CD4-positive, alpha-beta T cell (primary cell): ENCODE measurements at regions not wholly inside any gene's neighbourhood (a gene's known extent, or its start where the extent isn't known, plus 50 kb on each side); places are given as distances from the start of the nearest gene placed in this dataset.

ENCODE experiments used
- ATAC-seq: fragments of 200-7000 bp; cut with Tn5 transposase; one replicate; pipeline ENCODE4 v1.10.0; 2022; ENCODE audit warnings: mild to moderate bottlenecking; ENCODE audit not compliant: poor library complexity
- CTCF ChIA-PET: fragments of 350-600 bp; sonication (Branson Sonifier 250); formaldehyde crosslinking; loops from one replicate; lab custom pipeline; 2021; ENCODE audit warnings: antibody characterized with exemption, inconsistent platforms; lab: Charles Lee
- POLR2A ChIA-PET: fragments of 350-600 bp; sonication (Branson Sonifier 250); formaldehyde crosslinking; loops from one replicate; lab custom pipeline; 2021; ENCODE audit warnings: antibody characterized with exemption, inconsistent platforms; lab: Charles Lee
- DNase-seq, 14 experiments: peaks; one replicate each; pipeline ENCODE4 v3.0.0-alpha.2; 2013 to 2020; ENCODE audit warnings: mixed read lengths in 2 of 14
- H3K27ac ChIP-seq, 2 donors: one replicate each; pipeline versions ENCODE4 v1.5.1 to v1.7.0; 2013; ENCODE audit warnings: low read length in 2 of 2, low read depth in 1 of 2, mild to moderate bottlenecking in 1 of 2
- H3K27me3 ChIP-seq, 2 experiments: 1 replicate in 1 of 2; 2 replicates in 1 of 2; pipeline versions ENCODE4 v1.6.1 to v1.7.0; 2013; ENCODE audit warnings: low read length in 2 of 2, control low read depth in 1 of 2, mild to moderate bottlenecking in 1 of 2, moderate library complexity in 1 of 2; ENCODE audit not compliant: insufficient read depth in 2 of 2, control insufficient read depth in 1 of 2
- H3K36me3 ChIP-seq: one replicate; pipeline ENCODE4 v1.6.1; 2013; ENCODE audit warnings: low read length, control low read depth; ENCODE audit not compliant: insufficient read depth
- H3K4me1 ChIP-seq: one replicate; pipeline ENCODE4 v1.6.1; 2013; ENCODE audit warnings: low read length, control low read depth; ENCODE audit not compliant: insufficient read depth
- H3K4me3 ChIP-seq: one replicate; pipeline ENCODE4 v1.5.1; 2013; ENCODE audit warnings: mild to moderate bottlenecking, low read length, moderate library complexity
- H3K9me3 ChIP-seq, 2 experiments: 1 replicate in 1 of 2; 2 replicates in 1 of 2; pipeline versions ENCODE4 v1.6.1 to v1.7.0; 2013; ENCODE audit warnings: low read length in 2 of 2, mild to moderate bottlenecking in 2 of 2, control low read depth in 1 of 2, moderate library complexity in 1 of 2; ENCODE audit not compliant: control insufficient read depth in 1 of 2, insufficient read depth in 1 of 2
- H3K27ac Mint-ChIP-seq: one replicate; pipeline ENCODE4 v1.8.0; 2020; ENCODE audit warnings: mixed read lengths
- H3K27me3 Mint-ChIP-seq: one replicate; pipeline ENCODE4 v1.8.0; 2021; ENCODE audit warnings: mixed read lengths
- H3K36me3 Mint-ChIP-seq: one replicate; pipeline ENCODE4 v1.8.0; 2021; ENCODE audit warnings: low read depth, mixed read lengths
- H3K4me1 Mint-ChIP-seq: one replicate; pipeline ENCODE4 v1.8.0; 2021; ENCODE audit warnings: low read depth, mixed read lengths
- H3K4me3 Mint-ChIP-seq: one replicate; pipeline ENCODE4 v1.8.0; 2020; ENCODE audit warnings: mild to moderate bottlenecking, mixed read lengths
- H3K9me3 Mint-ChIP-seq: one replicate; pipeline ENCODE4 v1.8.0; 2020; ENCODE audit warnings: mixed read lengths
- CTCF ChIP-seq: fragments of 200-600 bp; IDR thresholded peaks from one replicate; pipeline ENCODE4 v1.8.0; 2022; ENCODE audit warnings: antibody characterized with exemption, mild to moderate bottlenecking
- intact Hi-C, 2 experiments: fragments of 100-400 bp; cut with DNase I in 1 of 2; cut with micrococcal nuclease in 1 of 2; formaldehyde crosslinking; loops; one replicate each; pipeline versions ENCODE4 v1.15.1 to v1.9.0; 2023 to 2025; cut with DNase I, micrococcal nuclease

- Histone ChIP-seq H3K4me1 (no peaks in the 10 kb centered on the region), H3K27ac (no peak overlapping the region), H3K4me3 (no peak overlapping the region), H3K9me3 (peaks cover 0 to 19% of the 10 kb centered on the region in 2 experiments), H3K27me3 (no peaks in the 10 kb centered on the region), H3K36me3 (no peaks in the 10 kb centered on the region)
- DNase-seq (no peak), ATAC-seq (no peak)
- no peaks in the 10 kb centered on the region for H3K36me3 Mint-ChIP-seq
- intact Hi-C loops, result no loop called here
- H3K9me3 Mint-ChIP-seq, result peaks cover 8% of the 10 kb centered on the region
- POLR2A ChIA-PET, result no interaction called here
- H3K27me3 Mint-ChIP-seq, result no peaks in the 10 kb centered on the region
- H3K4me1 Mint-ChIP-seq, result no peaks in the 10 kb centered on the region
- TF ChIP-seq CTCF, result no peak
- CTCF ChIA-PET, result no interaction called here
- H3K27ac Mint-ChIP-seq, result no peak overlapping the region
- H3K4me3 Mint-ChIP-seq, result no peak overlapping the region
Measured at GRCh38 chr21:27825035-27825434, 858.1 kb upstream of the ADAMTS5 start.

GRCh38 chr21:27823652-27824201 is 856.8 kb upstream of the ADAMTS5 start:
- H3K4me3 ChIP-seq, result no peak overlapping the region
- Mint-ChIP-seq H3K9me3 (peaks cover 3% of the 10 kb centered on the region), H3K4me1 (no peaks in the 10 kb centered on the region), H3K4me3 (no peak overlapping the region), H3K36me3 (no peaks in the 10 kb centered on the region), H3K27me3 (no peaks in the 10 kb centered on the region), H3K27ac (no peak overlapping the region)
- no peaks in the 10 kb centered on the region for H3K36me3 ChIP-seq
- H3K9me3 ChIP-seq, result peaks cover 0 to 17% of the 10 kb centered on the region in 2 experiments
- POLR2A ChIA-PET, result no interaction called here
- CTCF ChIA-PET, result no interaction called here
- no peak for TF ChIP-seq CTCF
- no peaks in the 10 kb centered on the region for H3K27me3 ChIP-seq
- DNase-seq (no peak), ATAC-seq (no peak)
- intact Hi-C loops, result no loop called here
- no peaks in the 10 kb centered on the region for H3K4me1 ChIP-seq
- H3K27ac ChIP-seq, result no peak overlapping the region

GRCh38 chr21:27820342-27820741 is 853.5 kb upstream of the ADAMTS5 start:
- ChIA-PET CTCF (no interaction called here), POLR2A (no interaction called here)
- no peak for DNase-seq
- H3K4me3 ChIP-seq, result no peak overlapping the region
- Mint-ChIP-seq H3K36me3 (no peaks in the 10 kb centered on the region), H3K27ac (no peak overlapping the region), H3K27me3 (no peaks in the 10 kb centered on the region), H3K4me1 (no peaks in the 10 kb centered on the region), H3K4me3 (no peak overlapping the region), H3K9me3 (no peaks in the 10 kb centered on the region)
- H3K27ac ChIP-seq, result no peak overlapping the region
- no peak for ATAC-seq
- intact Hi-C loops, result no loop called here
- H3K36me3 ChIP-seq, result no peaks in the 10 kb centered on the region
- no peaks in the 10 kb centered on the region for H3K27me3 ChIP-seq
- no peak for TF ChIP-seq CTCF
- H3K4me1 ChIP-seq, result no peaks in the 10 kb centered on the region
- peaks cover 0 to 6% of the 10 kb centered on the region in 2 experiments for H3K9me3 ChIP-seq
